ENCODE measurements at regions not wholly inside any gene's neighbourhood (a gene's known extent, or its start where the extent isn't known, plus 50 kb on each side); places are given as distances from the start of the nearest gene placed in this dataset.

DNA sequence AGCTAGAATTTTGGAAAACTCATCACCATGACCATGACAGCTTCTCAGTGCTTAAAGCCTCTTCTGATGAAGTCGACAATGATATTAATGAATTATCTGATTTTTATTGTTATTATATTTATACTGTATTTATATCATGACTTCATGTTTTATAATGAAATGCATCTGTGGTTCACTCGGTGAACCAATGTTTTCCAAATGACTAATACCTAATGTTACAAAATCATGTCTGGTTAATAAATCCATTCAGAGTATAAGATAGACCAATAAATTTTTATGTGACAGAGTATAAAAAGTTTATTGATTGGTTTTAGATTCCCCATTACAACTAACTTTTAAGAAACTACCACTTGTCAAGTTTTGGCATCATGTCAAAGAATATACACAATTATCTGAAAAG lies 416.5 kb downstream of the MLLT3 start:
- H2BK120ac ChIP-seq (replicated peaks; ENCODE audit: low read depth, low read length): no peak overlapping the region
- no peaks in the 10 kb centered on the region for H3K23me2 ChIP-seq (ENCODE audit: low read depth, low read length)
- 92% methylated on average over 2 of the region's 2 CpGs; no CpG with 5 or more reads in 1 of the 2 experiments for WGBS, 2 experiments (ENCODE audit: extremely low coverage in 1 of 2, insufficient coverage in 1 of 2, insufficient read length in 1 of 2, insufficient replicate concordance in 2 of 2, low coverage in 1 of 2, low lambda C conversion rate in 2 of 2, missing lambda C conversion rate in 1 of 2)
- no peak overlapping the region for H3K9ac ChIP-seq (replicated peaks in 1 of 4; ENCODE audit: extremely low read depth in 1 of 4, low read depth in 3 of 4, low read length in 3 of 4)
- ChIA-PET CTCF (ENCODE audit: partially characterized antibody) (no interaction called here), POLR2A (ENCODE audit: partially characterized antibody) (interaction anchor here (0.6 kb wide), 1 partner anchor 491 kb away, joined by 3 read pairs; no protein-coding TSS in a partner anchor)
- no peaks in the 10 kb centered on the region for H3K9me3 ChIP-seq (ENCODE audit: insufficient read depth in 2 of 2, low read depth in 1 of 2, low read length in 1 of 2)
- H3K79me1 ChIP-seq (ENCODE audit: low read depth, low read length): no peaks in the 10 kb centered on the region
- H2BK5ac ChIP-seq (ENCODE audit: low read depth, low read length): no peak overlapping the region
- peaks cover 0 to 5% (median under 1%) of the 10 kb centered on the region in 4 experiments; a peak in 2 of 7 replicates for H3K4me1 ChIP-seq (replicated peaks in 1 of 4; ENCODE audit: control insufficient read depth in 3 of 4, insufficient read depth in 4 of 4, low read length in 3 of 4)
- H4K20me1 ChIP-seq (replicated peaks in 1 of 2; ENCODE audit: control insufficient read depth in 1 of 2, insufficient read depth in 2 of 2, low read length in 2 of 2): no peaks in the 10 kb centered on the region
- H2AFZ ChIP-seq (ENCODE audit: low read length): no peak overlapping the region
- H3K14ac ChIP-seq (ENCODE audit: insufficient read length): no peak overlapping the region
- no peak overlapping the region for H3K56ac ChIP-seq (replicated peaks; ENCODE audit: insufficient read length, low read depth, low read length)
- H4K8ac ChIP-seq (ENCODE audit: extremely low read depth, insufficient read depth, low read length): no peak overlapping the region
- no peaks in the 10 kb centered on the region for H3K36me3 ChIP-seq (ENCODE audit: control insufficient read depth in 2 of 4, insufficient read depth in 4 of 4, low read length in 3 of 4)
- FAIRE-seq (no peak), DNase-seq (ENCODE audit: low read depth in 1 of 2, low spot score in 2 of 2) (no peak)
- H3K4me2 ChIP-seq (ENCODE audit: insufficient read depth in 1 of 2, low read depth in 2 of 2, low read length in 2 of 2): no peak overlapping the region
- H3K4me3 ChIP-seq (ENCODE audit: extremely low read depth in 1 of 4, insufficient read depth in 2 of 4, low read depth in 3 of 4, low read length in 4 of 4): no peak overlapping the region
- H2BK12ac ChIP-seq (ENCODE audit: low read depth, low read length): no peak overlapping the region
- no peak overlapping the region for H2BK20ac ChIP-seq (ENCODE audit: low read length)
- no peak overlapping the region for H4K91ac ChIP-seq (replicated peaks; ENCODE audit: insufficient read length, low read length)
- H3K27me3 ChIP-seq (replicated peaks in 1 of 4; ENCODE audit: control insufficient read depth in 3 of 4, extremely low read depth in 1 of 4, insufficient read depth in 3 of 4, low read length in 3 of 4): no peaks in the 10 kb centered on the region
- no peak overlapping the region for H3K18ac ChIP-seq (ENCODE audit: extremely low read depth, low read length)
- no peak overlapping the region for H4K5ac ChIP-seq (ENCODE audit: insufficient read length, low read depth, low read length)
- H3K23ac ChIP-seq (ENCODE audit: insufficient read length): no peak overlapping the region
- H2AK5ac ChIP-seq (ENCODE audit: low read depth, low read length): no peak overlapping the region
- no peaks in the 10 kb centered on the region for H3K79me2 ChIP-seq (ENCODE audit: control insufficient read depth in 1 of 2, insufficient read depth in 2 of 2, low read length in 2 of 2)
- no peak overlapping the region for H2BK15ac ChIP-seq (ENCODE audit: low read length)
- no peak overlapping the region for H3K27ac ChIP-seq (ENCODE audit: low read depth, low read length)
- no peak overlapping the region for H3K4ac ChIP-seq (replicated peaks; ENCODE audit: insufficient read length, low read depth, low read length)
- TF ChIP-seq SP1 (IDR thresholded peaks at IDR 0.05; ENCODE audit: low read depth, low read length): no peak
- TF ChIP-seq POU5F1 (IDR thresholded peaks at IDR 0.05; ENCODE audit: low read depth, low read length): no peak
- TF ChIP-seq MAFK (IDR thresholded peaks at IDR 0.05; ENCODE audit: low read depth, low read length): no peak
- TF ChIP-seq JUN (IDR thresholded peaks at IDR 0.05; ENCODE audit: low read depth, low read length): no peak
- TF ChIP-seq, protein P1, sequence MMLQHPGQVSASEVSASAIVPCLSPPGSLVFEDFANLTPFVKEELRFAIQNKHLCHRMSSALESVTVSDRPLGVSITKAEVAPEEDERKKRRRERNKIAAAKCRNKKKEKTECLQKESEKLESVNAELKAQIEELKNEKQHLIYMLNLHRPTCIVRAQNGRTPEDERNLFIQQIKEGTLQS (IDR thresholded peaks at IDR 0.05; ENCODE audit: insufficient read depth, low read depth, low read length): no peak
- no peak for TF ChIP-seq POLR2AphosphoS5 (IDR thresholded peaks at IDR 0.05; ENCODE audit: low read depth, low read length)
- TF ChIP-seq ATF2 (IDR thresholded peaks at IDR 0.05; ENCODE audit: low read length): no peak
- no peak for TF ChIP-seq EP300 (IDR thresholded peaks at IDR 0.05; ENCODE audit: borderline replicate concordance in 1 of 2, low read depth in 2 of 2, low read length in 2 of 2)
- no peak for TF ChIP-seq RNF2 (IDR thresholded peaks at IDR 0.05; ENCODE audit: borderline replicate concordance, low read depth, low read length, missing control alignments, poor library complexity, severe bottlenecking)
- TF ChIP-seq CHD1 (IDR thresholded peaks at IDR 0.05; ENCODE audit: low read depth, low read length): no peak
- no peak for TF ChIP-seq CBX5 (IDR thresholded peaks at IDR 0.05; ENCODE audit: low read depth, low read length)
- TF ChIP-seq MAX (IDR thresholded peaks at IDR 0.05): no peak

Measured in H1 (cell line).